Cardiac fibroblast (primary cell): ENCODE measurements at regions not wholly inside any gene's neighbourhood (a gene's known extent, or its start where the extent isn't known, plus 50 kb on each side); places are given as distances from the start of the nearest gene placed in this dataset.
"Not testable (repeated sequence)": the region's sequence is repeated elsewhere in the genome, so short reads cannot be mapped to it uniquely, and the experiment has no call there.

Source experiments
- DNase-seq, 2 donors: peaks; one replicate each; pipeline versions ENCODE4 v3.0.0 to v3.0.0-alpha.2; 2010; ENCODE audit warnings: low read depth in 2 of 2
- H3K4me3 ChIP-seq, 2 donors: replicated peaks in 1 of 2; 1 replicate in 1 of 2; 2 replicates in 1 of 2; pipeline ENCODE4 v1.5.1; 2011; ENCODE audit warnings: low read depth in 2 of 2, low read length in 2 of 2, mild to moderate bottlenecking in 2 of 2, moderate library complexity in 1 of 2
- TF ChIP-seq, protein P1 (sequence below): IDR thresholded peaks from one replicate; pipeline ENCODE4 v1.5.1; 2011; ENCODE audit warnings: low read depth, mild to moderate bottlenecking, low read length, inconsistent platforms

DNA sequence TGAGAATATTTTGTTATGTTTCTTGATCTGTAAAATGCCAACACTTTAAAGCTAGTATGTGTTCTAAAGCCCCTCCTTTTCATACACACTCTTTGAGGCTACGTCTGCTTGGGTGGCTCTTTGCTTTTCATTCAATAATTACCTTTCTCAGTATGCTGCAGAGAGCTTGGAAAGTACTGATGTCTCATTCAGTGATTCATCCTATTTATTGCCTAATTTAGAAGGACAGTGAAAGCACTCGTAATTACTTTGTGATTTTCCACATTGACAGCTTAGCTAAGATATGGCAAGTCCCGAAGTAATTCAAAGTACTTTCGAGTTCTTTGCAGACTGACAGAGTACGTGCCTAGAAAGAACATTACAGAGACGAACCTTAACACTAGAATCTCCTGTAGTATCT is 57.2 kb downstream of the BMP15 start:
- TF ChIP-seq, protein P1, sequence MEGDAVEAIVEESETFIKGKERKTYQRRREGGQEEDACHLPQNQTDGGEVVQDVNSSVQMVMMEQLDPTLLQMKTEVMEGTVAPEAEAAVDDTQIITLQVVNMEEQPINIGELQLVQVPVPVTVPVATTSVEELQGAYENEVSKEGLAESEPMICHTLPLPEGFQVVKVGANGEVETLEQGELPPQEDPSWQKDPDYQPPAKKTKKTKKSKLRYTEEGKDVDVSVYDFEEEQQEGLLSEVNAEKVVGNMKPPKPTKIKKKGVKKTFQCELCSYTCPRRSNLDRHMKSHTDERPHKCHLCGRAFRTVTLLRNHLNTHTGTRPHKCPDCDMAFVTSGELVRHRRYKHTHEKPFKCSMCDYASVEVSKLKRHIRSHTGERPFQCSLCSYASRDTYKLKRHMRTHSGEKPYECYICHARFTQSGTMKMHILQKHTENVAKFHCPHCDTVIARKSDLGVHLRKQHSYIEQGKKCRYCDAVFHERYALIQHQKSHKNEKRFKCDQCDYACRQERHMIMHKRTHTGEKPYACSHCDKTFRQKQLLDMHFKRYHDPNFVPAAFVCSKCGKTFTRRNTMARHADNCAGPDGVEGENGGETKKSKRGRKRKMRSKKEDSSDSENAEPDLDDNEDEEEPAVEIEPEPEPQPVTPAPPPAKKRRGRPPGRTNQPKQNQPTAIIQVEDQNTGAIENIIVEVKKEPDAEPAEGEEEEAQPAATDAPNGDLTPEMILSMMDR = no peak
- no peak overlapping the region for H3K4me3 ChIP-seq
- DNase-seq = no peak

DNA sequence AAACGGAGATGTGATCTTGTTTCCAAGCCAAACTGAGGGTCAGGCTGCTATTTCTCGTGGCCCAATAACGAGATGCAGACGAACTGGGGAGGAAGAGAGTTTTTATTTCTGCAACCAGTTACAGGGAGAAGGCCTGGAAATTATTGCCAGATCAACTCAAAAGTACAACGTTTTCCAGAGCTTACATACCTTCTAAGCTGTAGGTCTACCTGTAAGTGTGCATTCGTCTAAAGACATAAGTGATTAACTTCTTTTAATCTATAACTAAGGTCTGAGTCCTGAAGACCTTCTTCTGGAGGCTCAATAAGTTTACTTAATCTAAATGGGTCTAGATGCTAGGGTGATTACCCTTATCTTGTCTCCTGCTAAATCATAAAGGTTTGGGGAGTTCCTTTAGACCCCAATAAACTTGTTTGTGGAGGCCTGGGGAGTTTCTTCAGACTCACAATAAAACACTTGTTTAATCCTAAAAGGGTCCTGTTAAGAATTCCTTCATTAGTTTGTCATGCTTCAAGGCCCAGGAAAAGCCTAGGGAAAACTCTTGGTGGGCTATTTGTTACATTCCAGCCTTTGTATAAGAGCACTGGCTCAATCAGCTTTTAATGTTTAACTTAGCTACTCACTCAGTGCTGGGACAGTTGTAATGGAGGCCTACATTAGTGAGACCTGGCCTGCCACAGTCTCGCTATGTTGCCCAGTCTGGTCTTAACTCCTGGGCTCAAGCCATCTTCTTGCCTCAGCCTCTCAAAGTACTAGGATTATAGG is 58.5 kb downstream of the BMP15 start:
- not testable (repeated sequence) for H3K4me3 ChIP-seq, DNase-seq

DNA sequence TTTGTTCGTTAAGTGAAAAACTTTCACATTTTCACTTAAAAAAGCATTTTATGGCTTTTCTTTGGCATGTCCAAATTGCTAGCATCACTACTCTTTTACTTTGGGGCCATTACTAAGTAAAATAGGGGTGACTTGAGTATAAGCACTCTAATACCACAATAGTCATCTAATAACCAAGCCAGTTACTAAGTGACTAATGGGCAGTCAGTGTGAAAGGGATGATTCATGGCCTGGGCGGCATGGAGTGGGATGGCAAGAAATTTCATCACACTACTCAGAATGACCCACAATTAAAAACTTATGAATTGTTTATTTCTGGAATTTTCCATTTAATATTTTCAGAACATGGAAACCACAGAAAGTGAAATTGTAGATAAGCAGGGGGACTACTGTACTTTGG is 60.9 kb downstream of the BMP15 start:
- TF ChIP-seq, protein P1 = no peak
- H3K4me3 ChIP-seq = no peak overlapping the region
- peak; percentile 0 to 3 for DNase-seq

- TF ChIP-seq, protein P1 = no peak
- DNase-seq = no peak
- no peak overlapping the region for H3K4me3 ChIP-seq
Observed at GRCh38 chrX:50973199-50973598, 62.7 kb downstream of the BMP15 start.

- DNase-seq = peak in 1 of 2 donors; percentile 0
- H3K4me3 ChIP-seq = no peak overlapping the region
- TF ChIP-seq, protein P1 = peak; percentile 9
Observed at GRCh38 chrX:50978920-50979682, 68.6 kb downstream of the BMP15 start.

DNA sequence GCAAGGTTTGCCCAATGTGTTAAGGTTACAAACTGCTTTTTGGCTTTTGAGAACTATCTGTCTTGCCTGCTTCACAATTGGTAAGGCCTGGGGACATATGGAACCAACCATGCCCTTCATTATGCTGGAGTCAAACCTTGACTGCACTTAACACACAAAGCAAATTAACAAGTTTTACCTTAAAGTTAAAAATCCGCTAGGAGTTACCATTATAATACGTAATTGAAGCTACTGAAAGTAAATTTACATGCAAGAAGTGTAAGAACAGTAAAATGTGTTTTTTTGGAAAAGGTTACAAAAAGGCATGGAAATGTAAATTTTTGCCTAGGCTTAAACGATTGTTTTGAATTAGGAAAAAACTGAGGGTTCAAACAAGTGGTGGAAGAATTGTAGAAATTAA is 69.7 kb downstream of the BMP15 start:
- TF ChIP-seq, protein P1 = no peak
- no peak overlapping the region for H3K4me3 ChIP-seq
- no peak for DNase-seq

DNA sequence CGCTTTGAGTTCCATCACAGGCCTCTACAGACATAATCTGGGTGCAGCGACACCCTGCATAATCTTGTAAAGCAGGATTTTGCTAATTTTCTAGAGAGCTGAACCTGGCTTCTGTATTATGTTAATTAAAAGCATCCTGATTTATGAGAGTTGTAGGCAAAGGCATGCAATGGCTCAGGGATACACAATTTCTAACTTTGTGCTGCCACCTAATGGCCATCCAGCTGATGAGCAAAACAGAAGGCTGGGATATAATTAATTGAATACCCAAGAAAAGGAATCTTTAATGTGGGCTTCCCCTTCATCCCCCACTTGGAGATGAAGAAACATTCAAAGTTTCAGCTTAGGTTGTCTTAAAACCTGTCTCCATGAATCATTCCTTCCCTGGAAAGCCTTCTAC is 78.1 kb downstream of the BMP15 start:
- DNase-seq = peak; percentile 44 to 46
- no peak overlapping the region for H3K4me3 ChIP-seq
- TF ChIP-seq, protein P1 = peak; percentile 43
